HepG2 (cell line): ENCODE measurements at regions not wholly inside any gene's neighbourhood (a gene's known extent, or its start where the extent isn't known, plus 50 kb on each side); places are given as distances from the start of the nearest gene placed in this dataset.
A peak's percentile ranks its signal among the peaks of the same experiment; 100 is the strongest.

Experiments used
- ATAC-seq: fragments of 200-7000 bp; cut with Tn5 transposase; 3 replicates; pipeline ENCODE4 v1.9.1; 2020; ENCODE audit warnings: mild to moderate bottlenecking, moderate library complexity
- BruUV-seq: library from RNA; stranded (reverse); fragments of 400-500 nt; replicated peaks from 2 replicates; lab custom pipeline; 2021; lab: Mats Ljungman, UMichigan
- CTCF ChIA-PET: fragments of 300-600 bp; formaldehyde crosslinking; extraction: SDS; loops from one replicate; lab custom pipeline; 2021; ENCODE audit warnings: low total read pairs, inconsistent platforms, low intra/inter-chr PET ratio; lab: Yijun Ruan, JAX
- POLR2A ChIA-PET: fragments of 350-600 bp; sonication (Branson Sonifier 250); formaldehyde crosslinking; loops from one replicate; lab custom pipeline; 2020; ENCODE audit warnings: antibody characterized with exemption, inconsistent platforms; lab: Yijun Ruan, JAX
- DNase-seq: peaks from one replicate; pipeline ENCODE4 v3.0.0-alpha.2; 2015; ENCODE audit warnings: low spot score
- FAIRE-seq: peaks from 3 replicates; lab custom pipeline; 2011; peaks lifted over from hg19 to GRCh38; lab: Jason Lieb, UNC
- H2AFZ ChIP-seq: one replicate; pipeline ENCODE4 v1.6.1; 2011; ENCODE audit warnings: low read length, inconsistent platforms
- H3K27ac ChIP-seq: fragments of 300-600 bp; 3 replicates; pipeline ENCODE4 v1.8.0; 2011; ENCODE audit warnings: mixed run types, mild to moderate bottlenecking, mixed read lengths, low read length, inconsistent platforms; ENCODE audit not compliant: insufficient read depth; ENCODE audit errors: extremely low read length
- H3K27me3 ChIP-seq, 2 experiments: fragments of 200-600 bp in 1 of 2; 2 replicates in 1 of 2; 3 replicates in 1 of 2; pipeline versions ENCODE4 v1.6.0 to v1.8.0; 2011; ENCODE audit warnings: low read length in 2 of 2, mild to moderate bottlenecking in 2 of 2, moderate library complexity in 2 of 2, inconsistent platforms in 1 of 2; ENCODE audit not compliant: insufficient read depth in 2 of 2, control insufficient read depth in 1 of 2
- H3K36me3 ChIP-seq, 2 experiments: fragments of 200-600 bp in 1 of 2; replicated peaks in 1 of 2; 2 replicates in 1 of 2; 3 replicates in 1 of 2; pipeline versions ENCODE4 v1.5.1 to v1.8.0; 2011; ENCODE audit warnings: low read length in 2 of 2, inconsistent platforms in 1 of 2; ENCODE audit not compliant: insufficient read depth in 2 of 2, control insufficient read depth in 1 of 2
- H3K4me1 ChIP-seq: 2 replicates; pipeline ENCODE4 v1.5.1; 2012; ENCODE audit warnings: low read length, inconsistent platforms; ENCODE audit not compliant: insufficient read depth
- H3K4me2 ChIP-seq: 2 replicates; pipeline ENCODE4 v1.6.0; 2011; ENCODE audit warnings: low read depth, low read length, inconsistent platforms
- H3K4me3 ChIP-seq, 3 experiments: fragments of 200-600 bp in 1 of 3; sonication (generic), shearing (Covaris generic) in 1 of 3; replicated peaks in 1 of 3; 2 replicates each; pipeline ENCODE4 v1.5.1; 2011 to 2016; ENCODE audit warnings: low read length in 3 of 3, inconsistent platforms in 2 of 3, low read depth in 2 of 3, mild to moderate bottlenecking in 2 of 3, control low read depth in 1 of 3, mixed read lengths in 1 of 3; ENCODE audit not compliant: insufficient read depth in 1 of 3
- H3K79me2 ChIP-seq: one replicate; pipeline ENCODE4 v1.6.1; 2011; ENCODE audit warnings: low read length, inconsistent platforms; ENCODE audit not compliant: insufficient read depth
- H3K9ac ChIP-seq: 2 replicates; pipeline ENCODE4 v1.6.0; 2011; ENCODE audit warnings: mild to moderate bottlenecking, low read depth, low read length, inconsistent platforms; ENCODE audit not compliant: insufficient read depth
- H3K9me3 ChIP-seq: 2 replicates; pipeline ENCODE4 v1.5.1; 2012; ENCODE audit warnings: mild to moderate bottlenecking, low read length
- H4K20me1 ChIP-seq: 2 replicates; pipeline ENCODE4 v1.6.0; 2011; ENCODE audit warnings: inconsistent platforms, mild to moderate bottlenecking, low read length, moderate library complexity; ENCODE audit not compliant: insufficient read depth
- GATAD1 ChIP-seq: IDR thresholded peaks from 2 replicates; pipeline ENCODE4 v1.6.1; 2016; ENCODE audit warnings: missing genetic modification reagents, missing compliant biosample characterization
- NFYB ChIP-seq: sonication (generic); formaldehyde crosslinking; IDR thresholded peaks from 2 replicates; pipeline ENCODE4 v1.4.0; 2020; ENCODE audit warnings: missing genetic modification reagents
- TSC22D2 ChIP-seq: sonication (generic); formaldehyde crosslinking; IDR thresholded peaks from 2 replicates; pipeline ENCODE4 v1.5.1; 2020; ENCODE audit warnings: missing genetic modification reagents, mild to moderate bottlenecking, borderline replicate concordance
- U2AF2 ChIP-seq: fragments of 200-400 bp; formaldehyde crosslinking; IDR thresholded peaks from 2 replicates; pipeline ENCODE4 v1.6.1; 2017; ENCODE audit warnings: low read depth, mild to moderate bottlenecking, low read length
- ZNF781 ChIP-seq: sonication (generic); formaldehyde crosslinking; IDR thresholded peaks from 2 replicates; pipeline ENCODE4 v1.5.1; 2020; ENCODE audit warnings: borderline replicate concordance, mild to moderate bottlenecking, missing genetic modification reagents; ENCODE audit errors: not compliant biosample characterization
- WGBS: methylation state at CpG from one replicate; pipeline ENCODE4 v1.1.6; 2017; ENCODE audit warnings: low lambda C conversion rate; 5-methylcytosine and 5-hydroxymethylcytosine counted together
- in situ Hi-C: cut with HindIII; loops from 2 replicates; pipeline ENCODE4 v1.10.0; 2017; ENCODE audit warnings: low pct_unique_long_range_greater_than_20kb; ENCODE audit not compliant: extremely low pct_ligation_motif_present
- intact Hi-C: fragments of 100-400 bp; cut with micrococcal nuclease; formaldehyde crosslinking; loops from one replicate; pipeline ENCODE4 v1.10.0; 2022; ENCODE audit not compliant: unreplicated experiment

GRCh38 chr5:88140856-88141752 is 127.5 kb downstream of the TMEM161B start (continued):
- TF ChIP-seq TSC22D2 (CRISPR knock-in tag) (no peak), U2AF2 (no peak), NFYB (CRISPR knock-in tag) (peak; percentile 69), GATAD1 (CRISPR knock-in tag) (no peak)
- TF ChIP-seq, all 625 proteins: peak for 66

GRCh38 chr5:88140396-88140855 is 128.2 kb downstream of the TMEM161B start:
- peak overlapping the region; percentile 90 for H3K4me2 ChIP-seq

More at GRCh38 chr5:88140396-88140855, 128.2 kb downstream of the TMEM161B start:
- POLR2A ChIA-PET, result interaction anchor here (1.1 to 1.5 kb wide), 3 partner anchors 9 to 33 kb away, joined by 4 to 8 read pairs (median 6); no protein-coding TSS in a partner anchor
- intact Hi-C loops, result loop anchor here (10.0 kb wide), 1 partner anchor 124 kb away; the partner anchor contains the start of gene TMEM161B
- Histone ChIP-seq H3K9ac (peak overlapping the region; percentile 29; the same call in 1 of the 2 replicates), H3K27me3 (peaks cover 3 to 41% of the 10 kb centered on the region in 2 experiments; a peak in 4 of 5 replicates), H3K27ac (no peak overlapping the region), H3K4me3 (peak overlapping the region; percentile 49 to 68 (median 60)), H3K4me1 (peaks cover 40% of the 10 kb centered on the region), H3K79me2 (no peaks in the 10 kb centered on the region), H2AFZ (peak overlapping the region; percentile 91), H4K20me1 (no peaks in the 10 kb centered on the region), H3K9me3 (no peaks in the 10 kb centered on the region), H3K36me3 (no peaks in the 10 kb centered on the region)
- DNase-seq (no peak), FAIRE-seq (no peak), ATAC-seq (no peak)
- TF ChIP-seq ZNF781, result no peak
- CTCF ChIA-PET, result interaction anchor here (1.2 kb wide), 1 partner anchor 540 kb away, joined by 3 read pairs; no protein-coding TSS in a partner anchor
- BruUV-seq, result no TSS peak
- in situ Hi-C loops, result loop anchor here (5.0 kb wide), 2 partner anchors 127 to 537 kb away; partner anchors contain the start of gene TMEM161B
- WGBS, result 14% methylated on average over 15 of the region's 15 CpGs
